ENCODE measurements at regions not wholly inside any gene's neighbourhood (a gene's known extent, or its start where the extent isn't known, plus 50 kb on each side); places are given as distances from the start of the nearest gene placed in this dataset.

GRCh38 chr9:1453636-1454035 is 403.5 kb downstream of the DMRT2 start:
- CTCF ChIA-PET = no interaction called here
- no peak overlapping the region for H3K9ac ChIP-seq (ENCODE audit: low read length)
- no TSS peak for BruUV-seq (replicated peaks)
- RAD21 ChIA-PET (ENCODE audit: low non-redundant PET in 1 of 2, low total read pairs in 2 of 2, uncharacterized antibody in 2 of 2, unreplicated experiment in 2 of 2) = no interaction called here
- no peaks in the 10 kb centered on the region for H3K9me2 ChIP-seq (ENCODE audit: insufficient read depth)
- H3K79me2 ChIP-seq (ENCODE audit: insufficient read depth, low read length) = no peaks in the 10 kb centered on the region
- H2AFZ ChIP-seq (ENCODE audit: low read depth, low read length, poor library complexity, severe bottlenecking) = no peak overlapping the region
- H3K4me2 ChIP-seq (ENCODE audit: low read length) = no peak overlapping the region
- no peaks in the 10 kb centered on the region for H3K4me1 ChIP-seq (ENCODE audit: control insufficient read depth in 1 of 2, insufficient read depth in 2 of 2, low read length in 2 of 2)
- H3K36me3 ChIP-seq (ENCODE audit: control insufficient read depth in 1 of 2, insufficient read depth in 2 of 2, low read length in 2 of 2) = no peaks in the 10 kb centered on the region
- no peaks in the 10 kb centered on the region for H3K27me3 ChIP-seq (ENCODE audit: insufficient read depth, low read length)
- DNase-seq (ENCODE audit: low read depth, low spot score) (no peak), ATAC-seq (no peak)
- no peak overlapping the region for H3K27ac ChIP-seq (ENCODE audit: low read depth, low read length)
- POLR2A ChIA-PET = no interaction called here
- TF ChIP-seq ZFX (IDR thresholded peaks at IDR 0.05) = no peak
- TF ChIP-seq ZNF274 (IDR thresholded peaks at IDR 0.05; ENCODE audit: low read depth, low read length) = no peak
- no peak for TF ChIP-seq SRF (IDR thresholded peaks at IDR 0.05; ENCODE audit: low read depth)
- TF ChIP-seq, protein P1, sequence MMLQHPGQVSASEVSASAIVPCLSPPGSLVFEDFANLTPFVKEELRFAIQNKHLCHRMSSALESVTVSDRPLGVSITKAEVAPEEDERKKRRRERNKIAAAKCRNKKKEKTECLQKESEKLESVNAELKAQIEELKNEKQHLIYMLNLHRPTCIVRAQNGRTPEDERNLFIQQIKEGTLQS (IDR thresholded peaks at IDR 0.05) = no peak
- TF ChIP-seq, protein P2, sequence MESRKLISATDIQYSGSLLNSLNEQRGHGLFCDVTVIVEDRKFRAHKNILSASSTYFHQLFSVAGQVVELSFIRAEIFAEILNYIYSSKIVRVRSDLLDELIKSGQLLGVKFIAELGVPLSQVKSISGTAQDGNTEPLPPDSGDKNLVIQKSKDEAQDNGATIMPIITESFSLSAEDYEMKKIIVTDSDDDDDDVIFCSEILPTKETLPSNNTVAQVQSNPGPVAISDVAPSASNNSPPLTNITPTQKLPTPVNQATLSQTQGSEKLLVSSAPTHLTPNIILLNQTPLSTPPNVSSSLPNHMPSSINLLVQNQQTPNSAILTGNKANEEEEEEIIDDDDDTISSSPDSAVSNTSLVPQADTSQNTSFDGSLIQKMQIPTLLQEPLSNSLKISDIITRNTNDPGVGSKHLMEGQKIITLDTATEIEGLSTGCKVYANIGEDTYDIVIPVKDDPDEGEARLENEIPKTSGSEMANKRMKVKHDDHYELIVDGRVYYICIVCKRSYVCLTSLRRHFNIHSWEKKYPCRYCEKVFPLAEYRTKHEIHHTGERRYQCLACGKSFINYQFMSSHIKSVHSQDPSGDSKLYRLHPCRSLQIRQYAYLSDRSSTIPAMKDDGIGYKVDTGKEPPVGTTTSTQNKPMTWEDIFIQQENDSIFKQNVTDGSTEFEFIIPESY (IDR thresholded peaks at IDR 0.05; ENCODE audit: extremely low read depth, insufficient replicate concordance, low read length) = no peak
- TF ChIP-seq TCF7L2 (IDR thresholded peaks at IDR 0.05; ENCODE audit: borderline replicate concordance, extremely low read depth, insufficient read depth, insufficient read length) = no peak
- TF ChIP-seq RAD21 (IDR thresholded peaks at IDR 0.05; ENCODE audit: low read depth) = no peak
- no peak for TF ChIP-seq FOSL1 (IDR thresholded peaks at IDR 0.05; ENCODE audit: low read depth)
- TF ChIP-seq ELF1 (IDR thresholded peaks at IDR 0.05; ENCODE audit: borderline replicate concordance, low read depth) = no peak
- TF ChIP-seq EZH2phosphoT487 (IDR thresholded peaks at IDR 0.05; ENCODE audit: borderline replicate concordance) = no peak
- no peak for TF ChIP-seq EGR1 (IDR thresholded peaks at IDR 0.05; ENCODE audit: low read depth)
- no peak for TF ChIP-seq SP1 (IDR thresholded peaks at IDR 0.05; ENCODE audit: low read depth)
- no peak for TF ChIP-seq POLR2AphosphoS5 (IDR thresholded peaks at IDR 0.05; ENCODE audit: low read depth, low read length)
- TF ChIP-seq CBX3 (IDR thresholded peaks at IDR 0.05; ENCODE audit: low read depth) = no peak
- TF ChIP-seq, protein P3, sequence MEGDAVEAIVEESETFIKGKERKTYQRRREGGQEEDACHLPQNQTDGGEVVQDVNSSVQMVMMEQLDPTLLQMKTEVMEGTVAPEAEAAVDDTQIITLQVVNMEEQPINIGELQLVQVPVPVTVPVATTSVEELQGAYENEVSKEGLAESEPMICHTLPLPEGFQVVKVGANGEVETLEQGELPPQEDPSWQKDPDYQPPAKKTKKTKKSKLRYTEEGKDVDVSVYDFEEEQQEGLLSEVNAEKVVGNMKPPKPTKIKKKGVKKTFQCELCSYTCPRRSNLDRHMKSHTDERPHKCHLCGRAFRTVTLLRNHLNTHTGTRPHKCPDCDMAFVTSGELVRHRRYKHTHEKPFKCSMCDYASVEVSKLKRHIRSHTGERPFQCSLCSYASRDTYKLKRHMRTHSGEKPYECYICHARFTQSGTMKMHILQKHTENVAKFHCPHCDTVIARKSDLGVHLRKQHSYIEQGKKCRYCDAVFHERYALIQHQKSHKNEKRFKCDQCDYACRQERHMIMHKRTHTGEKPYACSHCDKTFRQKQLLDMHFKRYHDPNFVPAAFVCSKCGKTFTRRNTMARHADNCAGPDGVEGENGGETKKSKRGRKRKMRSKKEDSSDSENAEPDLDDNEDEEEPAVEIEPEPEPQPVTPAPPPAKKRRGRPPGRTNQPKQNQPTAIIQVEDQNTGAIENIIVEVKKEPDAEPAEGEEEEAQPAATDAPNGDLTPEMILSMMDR (IDR thresholded peaks at IDR 0.05 in 2 of 3, conservative IDR thresholded peaks at IDR 0.05 in 1 of 3; ENCODE audit: borderline replicate concordance in 1 of 3, insufficient read depth in 1 of 3, low read depth in 2 of 3, low read length in 2 of 3) = no peak
- TF ChIP-seq POLR2A (IDR thresholded peaks at IDR 0.05; ENCODE audit: borderline replicate concordance, extremely low read depth, insufficient read depth, insufficient read length) = no peak
- no peak for TF ChIP-seq EZH2 (IDR thresholded peaks at IDR 0.05)
- no peak for TF ChIP-seq JUND (IDR thresholded peaks at IDR 0.05)
- no peak for TF ChIP-seq YY1 (IDR thresholded peaks at IDR 0.05; ENCODE audit: extremely low read depth, insufficient replicate concordance, low read depth, low read length)
- TF ChIP-seq SIN3A (IDR thresholded peaks at IDR 0.05; ENCODE audit: low read depth) = no peak
- intact Hi-C loops (cut with micrococcal nuclease) = no loop called here
- no peaks in the 10 kb centered on the region for H4K20me1 ChIP-seq (ENCODE audit: insufficient read depth)
- H3K4me3 ChIP-seq (replicated peaks in 1 of 2; ENCODE audit: low read depth in 1 of 2, low read length in 2 of 2) = no peak overlapping the region
- H3K9me3 ChIP-seq (ENCODE audit: control insufficient read depth in 1 of 2, insufficient read depth in 1 of 2, low read depth in 1 of 2, low read length in 2 of 2) = peaks cover 3 to 18% of the 10 kb centered on the region in 2 experiments; a peak in 2 of 4 replicates

Data from HCT116 (cell line).